HEK293 (cell line): ENCODE measurements at regions not wholly inside any gene's neighbourhood (a gene's known extent, or its start where the extent isn't known, plus 50 kb on each side); places are given as distances from the start of the nearest gene placed in this dataset.
A peak's percentile ranks its signal among the peaks of the same experiment; 100 is the strongest.

Source experiments
- FEZF1 ChIP-seq: fragments of 450-650 bp; formaldehyde crosslinking; IDR thresholded peaks from 2 replicates; pipeline ENCODE4 v1.5.1; 2016; ENCODE audit warnings: missing biosample characterization, missing genetic modification characterization
- GFI1B ChIP-seq: fragments of 450-650 bp; formaldehyde crosslinking; IDR thresholded peaks from 2 replicates; pipeline ENCODE4 v1.5.1; 2016; ENCODE audit warnings: missing biosample characterization, missing genetic modification characterization
- HOXD13 ChIP-seq: sonication (generic); formaldehyde crosslinking; IDR thresholded peaks from 2 replicates; pipeline ENCODE4 v1.8.0; 2022; ENCODE audit warnings: missing genetic modification reagents, borderline replicate concordance
- KLF9 ChIP-seq: fragments of 450-650 bp; formaldehyde crosslinking; IDR thresholded peaks from 2 replicates; pipeline ENCODE4 v1.5.1; 2016; ENCODE audit warnings: missing biosample characterization, missing genetic modification characterization, low read depth
- MZF1 ChIP-seq: fragments of 450-650 bp; formaldehyde crosslinking; IDR thresholded peaks from 2 replicates; pipeline ENCODE4 v1.5.1; 2017; ENCODE audit warnings: missing biosample characterization, missing genetic modification characterization, borderline replicate concordance
- OVOL3 ChIP-seq: fragments of 450-650 bp; formaldehyde crosslinking; IDR thresholded peaks from 2 replicates; pipeline ENCODE4 v1.5.1; 2016; ENCODE audit warnings: missing biosample characterization, missing genetic modification characterization
- ZBTB17 ChIP-seq: fragments of 450-650 bp; formaldehyde crosslinking; IDR thresholded peaks from 2 replicates; pipeline ENCODE4 v1.5.1; 2016; ENCODE audit warnings: missing biosample characterization, missing genetic modification characterization
- ZBTB21 ChIP-seq: fragments of 450-650 bp; formaldehyde crosslinking; IDR thresholded peaks from 2 replicates; pipeline ENCODE4 v1.5.1; 2017; ENCODE audit warnings: missing biosample characterization, missing genetic modification characterization
- ZBTB8A ChIP-seq: fragments of 450-650 bp; formaldehyde crosslinking; IDR thresholded peaks from 2 replicates; pipeline ENCODE4 v1.5.1; 2016; ENCODE audit warnings: missing biosample characterization, missing genetic modification characterization
- ZFP37 ChIP-seq: fragments of 450-650 bp; formaldehyde crosslinking; IDR thresholded peaks from 2 replicates; pipeline ENCODE4 v1.5.1; 2016; ENCODE audit warnings: missing biosample characterization, missing genetic modification characterization
- ZNF155 ChIP-seq: fragments of 450-650 bp; formaldehyde crosslinking; IDR thresholded peaks from 2 replicates; pipeline ENCODE4 v1.5.1; 2016; ENCODE audit warnings: missing biosample characterization, missing genetic modification characterization
- ZNF2 ChIP-seq: fragments of 450-650 bp; formaldehyde crosslinking; IDR thresholded peaks from 2 replicates; pipeline ENCODE4 v1.5.1; 2016; ENCODE audit warnings: missing biosample characterization, missing genetic modification characterization
- ZNF24 ChIP-seq: fragments of 450-650 bp; formaldehyde crosslinking; IDR thresholded peaks from 2 replicates; pipeline ENCODE4 v1.5.1; 2016; ENCODE audit warnings: missing biosample characterization, missing genetic modification characterization
- ZNF350 ChIP-seq: fragments of 450-650 bp; formaldehyde crosslinking; IDR thresholded peaks from 2 replicates; pipeline ENCODE4 v1.5.0; 2017; ENCODE audit warnings: missing biosample characterization, mild to moderate bottlenecking, missing genetic modification characterization
- ZNF366 ChIP-seq: fragments of 450-650 bp; formaldehyde crosslinking; conservative IDR thresholded peaks from 2 replicates; pipeline ENCODE4 v1.5.1; 2016; ENCODE audit warnings: missing biosample characterization, missing genetic modification characterization
- ZNF391 ChIP-seq: fragments of 450-650 bp; formaldehyde crosslinking; IDR thresholded peaks from 2 replicates; pipeline ENCODE4 v1.5.1; 2016; ENCODE audit warnings: low read depth, missing biosample characterization, missing genetic modification characterization, borderline replicate concordance
- ZNF394 ChIP-seq: fragments of 450-650 bp; formaldehyde crosslinking; IDR thresholded peaks from 2 replicates; pipeline ENCODE4 v1.5.1; 2016; ENCODE audit warnings: missing biosample characterization, missing genetic modification characterization, mild to moderate bottlenecking, moderate library complexity, borderline replicate concordance
- ZNF521 ChIP-seq: fragments of 450-650 bp; formaldehyde crosslinking; IDR thresholded peaks from 2 replicates; pipeline ENCODE4 v1.5.1; 2017; ENCODE audit warnings: missing biosample characterization, mild to moderate bottlenecking, missing genetic modification characterization
- ZNF548 ChIP-seq: fragments of 450-650 bp; formaldehyde crosslinking; IDR thresholded peaks from 2 replicates; pipeline ENCODE4 v1.5.1; 2016; ENCODE audit warnings: missing biosample characterization, missing genetic modification characterization
- ZNF600 ChIP-seq: fragments of 450-650 bp; formaldehyde crosslinking; IDR thresholded peaks from 2 replicates; pipeline ENCODE4 v1.5.1; 2016; ENCODE audit warnings: missing biosample characterization, missing genetic modification characterization
- ZNF76 ChIP-seq: fragments of 450-650 bp; formaldehyde crosslinking; IDR thresholded peaks from 2 replicates; pipeline ENCODE4; 2016; ENCODE audit warnings: low read depth, missing biosample characterization, missing genetic modification characterization, borderline replicate concordance
- ZNF843 ChIP-seq: fragments of 450-650 bp; formaldehyde crosslinking; IDR thresholded peaks from 2 replicates; pipeline ENCODE4 v1.5.1; 2016; ENCODE audit warnings: missing biosample characterization, missing genetic modification characterization
- TF ChIP-seq, protein P1 (sequence below): fragments of 450-650 bp; formaldehyde crosslinking; IDR thresholded peaks from 2 replicates; pipeline ENCODE4 v1.5.1; 2017; ENCODE audit warnings: missing biosample characterization, missing genetic modification characterization
- TF ChIP-seq, protein P2 (sequence below): fragments of 450-650 bp; formaldehyde crosslinking; IDR thresholded peaks from 2 replicates; pipeline ENCODE4 v1.5.1; 2016; ENCODE audit warnings: missing biosample characterization, missing genetic modification characterization
- TF ChIP-seq, protein P3 (sequence below): fragments of 450-650 bp; formaldehyde crosslinking; IDR thresholded peaks from 2 replicates; pipeline ENCODE4 v1.5.1; 2016; ENCODE audit warnings: missing biosample characterization, missing genetic modification characterization
- TF ChIP-seq, protein P4 (sequence below): fragments of 450-650 bp; formaldehyde crosslinking; conservative IDR thresholded peaks from 2 replicates; pipeline ENCODE4 v1.5.1; 2016; ENCODE audit warnings: low read depth, missing biosample characterization, missing genetic modification characterization
- TF ChIP-seq, protein P5 (sequence below): fragments of 450-650 bp; formaldehyde crosslinking; IDR thresholded peaks from 2 replicates; pipeline ENCODE4 v1.5.1; 2016; ENCODE audit warnings: missing biosample characterization, missing genetic modification characterization

DNA sequence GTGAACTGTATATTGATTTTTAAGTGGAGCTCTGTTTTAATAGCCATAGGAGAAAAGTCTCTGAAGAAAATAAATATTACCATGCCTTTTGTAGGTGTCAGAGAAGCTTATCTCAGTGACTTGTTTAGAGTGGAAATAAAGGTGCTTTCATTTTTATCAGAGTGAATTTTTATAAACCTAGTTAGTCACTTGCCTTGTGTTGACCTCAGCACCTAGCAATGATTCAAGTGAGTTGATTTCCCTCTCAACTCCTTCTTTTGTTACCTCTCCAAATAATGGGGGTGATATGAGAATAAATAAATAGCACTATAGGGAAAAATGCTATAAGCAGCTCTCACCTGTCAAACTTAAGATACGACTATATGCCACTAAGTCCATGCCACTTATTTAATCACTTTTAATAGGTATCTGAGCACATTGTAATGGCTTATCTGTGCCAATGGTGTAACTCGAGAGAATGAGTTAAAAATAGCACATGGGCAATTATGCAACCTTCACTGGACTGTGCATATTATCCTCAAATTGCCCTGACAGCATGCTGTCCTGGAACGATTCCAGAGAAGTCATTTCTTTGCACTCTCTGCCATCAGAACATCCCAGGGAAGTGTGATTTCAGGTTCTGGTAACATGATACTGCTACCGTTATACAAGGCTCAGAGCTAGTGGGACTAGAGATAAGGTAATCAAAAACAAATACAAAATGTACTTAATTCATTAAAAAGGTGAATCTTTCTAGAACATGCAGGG, 290.8 kb downstream of the CCDC85A start (continued):
- TF ChIP-seq ZNF394 (tag by site-specific recombination) (0 out of 2 replicates have a peak, but pooled peaks have one; percentile 32), GFI1B (tag by site-specific recombination) (peak; percentile 23; the same call in 1 of the 2 replicates), ZNF843 (tag by site-specific recombination) (peak; percentile 86), HOXD13 (CRISPR knock-in tag) (no peak), ZFP37 (tag by site-specific recombination) (0 out of 2 replicates have a peak, but pooled peaks have one; percentile 48), ZBTB17 (peak; percentile 83), MZF1 (no peak; the same call in 1 of the 2 replicates), OVOL3 (tag by site-specific recombination) (peak; percentile 99), ZNF2 (tag by site-specific recombination) (0 out of 2 replicates have a peak, but pooled peaks have one; percentile 43), ZNF155 (tag by site-specific recombination) (no peak), FEZF1 (tag by site-specific recombination) (peak; percentile 83), ZNF548 (tag by site-specific recombination) (no peak), ZNF76 (no peak), ZNF391 (tag by site-specific recombination) (peak; percentile 49; the same call in 1 of the 2 replicates), KLF9 (tag by site-specific recombination) (no peak), ZNF600 (tag by site-specific recombination) (peak; percentile 38; the same call in 1 of the 2 replicates), ZBTB21 (tag by site-specific recombination) (peak; percentile 71), ZNF350 (tag by site-specific recombination) (no peak), ZNF24 (peak; percentile 85), ZNF366 (peak; percentile 91), ZNF521 (no peak), ZBTB8A (tag by site-specific recombination) (0 out of 2 replicates have a peak, but pooled peaks have one; percentile 24)
- TF ChIP-seq, protein P1, sequence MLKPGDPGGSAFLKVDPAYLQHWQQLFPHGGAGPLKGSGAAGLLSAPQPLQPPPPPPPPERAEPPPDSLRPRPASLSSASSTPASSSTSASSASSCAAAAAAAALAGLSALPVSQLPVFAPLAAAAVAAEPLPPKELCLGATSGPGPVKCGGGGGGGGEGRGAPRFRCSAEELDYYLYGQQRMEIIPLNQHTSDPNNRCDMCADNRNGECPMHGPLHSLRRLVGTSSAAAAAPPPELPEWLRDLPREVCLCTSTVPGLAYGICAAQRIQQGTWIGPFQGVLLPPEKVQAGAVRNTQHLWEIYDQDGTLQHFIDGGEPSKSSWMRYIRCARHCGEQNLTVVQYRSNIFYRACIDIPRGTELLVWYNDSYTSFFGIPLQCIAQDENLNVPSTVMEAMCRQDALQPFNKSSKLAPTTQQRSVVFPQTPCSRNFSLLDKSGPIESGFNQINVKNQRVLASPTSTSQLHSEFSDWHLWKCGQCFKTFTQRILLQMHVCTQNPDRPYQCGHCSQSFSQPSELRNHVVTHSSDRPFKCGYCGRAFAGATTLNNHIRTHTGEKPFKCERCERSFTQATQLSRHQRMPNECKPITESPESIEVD (tag by site-specific recombination) = peak; percentile 82
- TF ChIP-seq, protein P2, sequence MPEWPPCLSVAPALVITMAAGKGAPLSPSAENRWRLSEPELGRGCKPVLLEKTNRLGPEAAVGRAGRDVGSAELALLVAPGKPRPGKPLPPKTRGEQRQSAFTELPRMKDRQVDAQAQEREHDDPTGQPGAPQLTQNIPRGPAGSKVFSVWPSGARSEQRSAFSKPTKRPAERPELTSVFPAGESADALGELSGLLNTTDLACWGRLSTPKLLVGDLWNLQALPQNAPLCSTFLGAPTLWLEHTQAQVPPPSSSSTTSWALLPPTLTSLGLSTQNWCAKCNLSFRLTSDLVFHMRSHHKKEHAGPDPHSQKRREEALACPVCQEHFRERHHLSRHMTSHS = no peak
- TF ChIP-seq, protein P3, sequence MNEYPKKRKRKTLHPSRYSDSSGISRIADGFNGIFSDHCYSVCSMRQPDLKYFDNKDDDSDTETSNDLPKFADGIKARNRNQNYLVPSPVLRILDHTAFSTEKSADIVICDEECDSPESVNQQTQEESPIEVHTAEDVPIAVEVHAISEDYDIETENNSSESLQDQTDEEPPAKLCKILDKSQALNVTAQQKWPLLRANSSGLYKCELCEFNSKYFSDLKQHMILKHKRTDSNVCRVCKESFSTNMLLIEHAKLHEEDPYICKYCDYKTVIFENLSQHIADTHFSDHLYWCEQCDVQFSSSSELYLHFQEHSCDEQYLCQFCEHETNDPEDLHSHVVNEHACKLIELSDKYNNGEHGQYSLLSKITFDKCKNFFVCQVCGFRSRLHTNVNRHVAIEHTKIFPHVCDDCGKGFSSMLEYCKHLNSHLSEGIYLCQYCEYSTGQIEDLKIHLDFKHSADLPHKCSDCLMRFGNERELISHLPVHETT (tag by site-specific recombination) = peak; percentile 73; the same call in 1 of the 2 replicates
- TF ChIP-seq, protein P4, sequence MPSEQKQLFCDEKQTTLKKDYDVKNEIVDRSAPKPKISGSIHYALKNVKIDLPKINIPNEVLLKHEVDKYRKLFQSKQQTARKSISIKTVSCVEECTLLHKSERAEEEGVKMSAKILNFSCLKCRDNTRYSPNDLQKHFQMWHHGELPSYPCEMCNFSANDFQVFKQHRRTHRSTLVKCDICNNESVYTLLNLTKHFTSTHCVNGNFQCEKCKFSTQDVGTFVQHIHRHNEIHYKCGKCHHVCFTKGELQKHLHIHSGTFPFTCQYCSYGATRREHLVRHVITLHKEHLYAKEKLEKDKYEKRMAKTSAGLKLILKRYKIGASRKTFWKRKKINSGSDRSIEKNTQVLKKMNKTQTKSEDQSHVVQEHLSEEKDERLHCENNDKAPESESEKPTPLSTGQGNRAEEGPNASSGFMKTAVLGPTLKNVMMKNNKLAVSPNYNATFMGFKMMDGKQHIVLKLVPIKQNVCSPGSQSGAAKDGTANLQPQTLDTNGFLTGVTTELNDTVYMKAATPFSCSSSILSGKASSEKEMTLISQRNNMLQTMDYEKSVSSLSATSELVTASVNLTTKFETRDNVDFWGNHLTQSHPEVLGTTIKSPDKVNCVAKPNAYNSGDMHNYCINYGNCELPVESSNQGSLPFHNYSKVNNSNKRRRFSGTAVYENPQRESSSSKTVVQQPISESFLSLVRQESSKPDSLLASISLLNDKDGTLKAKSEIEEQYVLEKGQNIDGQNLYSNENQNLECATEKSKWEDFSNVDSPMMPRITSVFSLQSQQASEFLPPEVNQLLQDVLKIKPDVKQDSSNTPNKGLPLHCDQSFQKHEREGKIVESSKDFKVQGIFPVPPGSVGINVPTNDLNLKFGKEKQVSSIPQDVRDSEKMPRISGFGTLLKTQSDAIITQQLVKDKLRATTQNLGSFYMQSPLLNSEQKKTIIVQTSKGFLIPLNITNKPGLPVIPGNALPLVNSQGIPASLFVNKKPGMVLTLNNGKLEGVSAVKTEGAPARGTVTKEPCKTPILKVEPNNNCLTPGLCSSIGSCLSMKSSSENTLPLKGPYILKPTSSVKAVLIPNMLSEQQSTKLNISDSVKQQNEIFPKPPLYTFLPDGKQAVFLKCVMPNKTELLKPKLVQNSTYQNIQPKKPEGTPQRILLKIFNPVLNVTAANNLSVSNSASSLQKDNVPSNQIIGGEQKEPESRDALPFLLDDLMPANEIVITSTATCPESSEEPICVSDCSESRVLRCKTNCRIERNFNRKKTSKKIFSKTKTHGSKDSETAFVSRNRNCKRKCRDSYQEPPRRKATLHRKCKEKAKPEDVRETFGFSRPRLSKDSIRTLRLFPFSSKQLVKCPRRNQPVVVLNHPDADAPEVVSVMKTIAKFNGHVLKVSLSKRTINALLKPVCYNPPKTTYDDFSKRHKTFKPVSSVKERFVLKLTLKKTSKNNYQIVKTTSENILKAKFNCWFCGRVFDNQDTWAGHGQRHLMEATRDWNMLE (tag by site-specific recombination) = 0 out of 2 replicates have a peak, but pooled peaks have one; percentile 29
- TF ChIP-seq, protein P5, sequence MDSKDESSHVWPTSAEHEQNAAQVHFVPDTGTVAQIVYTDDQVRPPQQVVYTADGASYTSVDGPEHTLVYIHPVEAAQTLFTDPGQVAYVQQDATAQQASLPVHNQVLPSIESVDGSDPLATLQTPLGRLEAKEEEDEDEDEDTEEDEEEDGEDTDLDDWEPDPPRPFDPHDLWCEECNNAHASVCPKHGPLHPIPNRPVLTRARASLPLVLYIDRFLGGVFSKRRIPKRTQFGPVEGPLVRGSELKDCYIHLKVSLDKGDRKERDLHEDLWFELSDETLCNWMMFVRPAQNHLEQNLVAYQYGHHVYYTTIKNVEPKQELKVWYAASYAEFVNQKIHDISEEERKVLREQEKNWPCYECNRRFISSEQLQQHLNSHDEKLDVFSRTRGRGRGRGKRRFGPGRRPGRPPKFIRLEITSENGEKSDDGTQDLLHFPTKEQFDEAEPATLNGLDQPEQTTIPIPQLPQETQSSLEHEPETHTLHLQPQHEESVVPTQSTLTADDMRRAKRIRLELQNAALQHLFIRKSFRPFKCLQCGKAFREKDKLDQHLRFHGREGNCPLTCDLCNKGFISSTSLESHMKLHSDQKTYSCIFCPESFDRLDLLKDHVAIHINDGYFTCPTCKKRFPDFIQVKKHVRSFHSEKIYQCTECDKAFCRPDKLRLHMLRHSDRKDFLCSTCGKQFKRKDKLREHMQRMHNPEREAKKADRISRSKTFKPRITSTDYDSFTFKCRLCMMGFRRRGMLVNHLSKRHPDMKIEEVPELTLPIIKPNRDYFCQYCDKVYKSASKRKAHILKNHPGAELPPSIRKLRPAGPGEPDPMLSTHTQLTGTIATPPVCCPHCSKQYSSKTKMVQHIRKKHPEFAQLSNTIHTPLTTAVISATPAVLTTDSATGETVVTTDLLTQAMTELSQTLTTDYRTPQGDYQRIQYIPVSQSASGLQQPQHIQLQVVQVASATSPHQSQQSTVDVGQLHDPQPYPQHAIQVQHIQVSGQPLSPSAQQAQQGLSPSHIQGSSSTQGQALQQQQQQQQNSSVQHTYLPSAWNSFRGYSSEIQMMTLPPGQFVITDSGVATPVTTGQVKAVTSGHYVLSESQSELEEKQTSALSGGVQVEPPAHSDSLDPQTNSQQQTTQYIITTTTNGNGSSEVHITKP (tag by site-specific recombination) = 0 out of 2 replicates have a peak, but pooled peaks have one; percentile 33
